NCI-H1417 (cell line): ENCODE measurements at regions not wholly inside any gene's neighbourhood (a gene's known extent, or its start where the extent isn't known, plus 50 kb on each side); places are given as distances from the start of the nearest gene placed in this dataset.

ENCODE experiments used
- DNase-seq, 3 experiments: peaks; one replicate each; lab custom pipeline; 2025; lab: John Stamatoyannopoulos, UW

GRCh38 chr19:28883241-28883693 lies 329.7 kb downstream of the UQCRFS1 start:
- DNase-seq: no peak

DNA sequence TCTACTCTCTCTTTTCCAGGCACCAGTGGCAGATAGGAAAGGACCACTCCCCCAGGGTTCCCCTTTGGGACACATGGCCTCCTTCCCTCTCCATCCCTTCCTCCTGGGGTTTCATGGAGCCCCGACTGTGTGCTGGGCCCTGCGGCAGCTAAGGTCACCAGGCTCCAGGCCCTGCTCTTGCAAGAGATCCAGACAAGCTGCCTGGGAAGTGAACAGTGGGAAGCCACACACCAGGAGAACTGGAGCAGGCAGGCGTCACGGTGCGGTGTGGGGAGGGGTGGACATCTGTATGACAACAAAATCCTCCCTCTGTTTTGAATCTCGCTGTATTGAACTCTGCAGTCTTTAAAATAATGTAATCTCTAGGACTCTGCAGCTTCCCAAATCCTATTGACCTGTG lies 330.1 kb downstream of the UQCRFS1 start:
- no peak for DNase-seq

GRCh38 chr19:28881616-28882015 lies 331.3 kb downstream of the UQCRFS1 start:
- DNase-seq: no peak

DNA sequence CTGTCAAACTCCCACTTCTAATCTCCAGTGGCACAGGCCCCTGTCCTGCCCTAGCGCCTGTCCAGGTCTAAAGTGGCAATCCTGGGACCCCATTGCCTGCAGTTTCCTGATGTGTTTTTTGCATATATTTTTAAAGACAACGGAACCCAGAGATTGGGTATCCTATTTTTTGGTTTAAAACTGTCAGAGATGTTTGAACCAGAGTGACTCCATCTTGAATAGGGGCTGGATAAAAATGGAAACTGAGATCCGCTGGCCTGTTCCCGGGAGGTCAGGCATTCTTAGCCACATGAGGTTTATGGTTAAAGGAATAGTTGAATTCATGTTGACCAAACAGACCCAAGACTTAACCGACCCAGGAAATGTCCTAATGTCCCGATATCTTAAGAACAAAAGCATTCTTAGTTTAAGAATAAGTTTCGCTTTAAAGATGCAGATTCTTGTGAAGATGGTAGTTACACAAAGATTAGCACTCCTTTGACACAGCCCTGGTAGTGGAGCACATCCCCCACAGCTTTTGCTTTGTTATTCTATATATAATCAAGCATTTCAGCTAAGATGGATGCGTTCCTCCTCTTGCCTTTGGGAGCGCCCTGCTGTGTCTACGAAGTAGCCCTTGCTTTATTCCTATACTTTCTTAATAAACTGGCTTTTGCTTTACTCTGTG lies 332.1 kb downstream of the UQCRFS1 start:
- DNase-seq: no peak

- peak; percentile 28 to 79 (median 73) for DNase-seq
Observed at GRCh38 chr19:28878862-28879566, 333.9 kb downstream of the UQCRFS1 start.

DNA sequence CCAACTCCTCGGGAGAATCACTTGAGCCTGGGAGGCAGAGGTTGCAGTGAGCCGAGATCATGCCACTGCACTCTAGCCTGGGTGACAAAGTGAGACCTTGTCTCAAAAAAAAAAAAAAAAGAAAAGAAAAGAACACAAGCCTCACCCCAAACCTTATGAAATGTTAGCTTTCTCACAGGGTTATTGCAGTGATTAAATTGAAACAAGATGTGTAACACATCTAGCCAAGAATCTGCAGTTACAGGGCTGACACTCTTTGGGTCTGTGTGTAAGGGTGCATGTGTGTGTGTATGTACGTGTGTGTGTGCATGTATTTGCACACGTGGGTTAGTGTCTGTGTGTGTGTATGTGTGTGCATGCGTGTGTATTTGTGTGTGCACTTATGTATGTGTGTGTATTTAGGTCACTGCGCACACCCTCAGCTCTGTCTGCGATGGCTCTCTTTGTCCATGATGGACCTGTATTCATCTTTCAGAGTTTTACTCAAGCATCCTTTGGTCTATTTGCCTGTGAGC lies 336.3 kb downstream of the UQCRFS1 start:
- DNase-seq: no peak

DNA sequence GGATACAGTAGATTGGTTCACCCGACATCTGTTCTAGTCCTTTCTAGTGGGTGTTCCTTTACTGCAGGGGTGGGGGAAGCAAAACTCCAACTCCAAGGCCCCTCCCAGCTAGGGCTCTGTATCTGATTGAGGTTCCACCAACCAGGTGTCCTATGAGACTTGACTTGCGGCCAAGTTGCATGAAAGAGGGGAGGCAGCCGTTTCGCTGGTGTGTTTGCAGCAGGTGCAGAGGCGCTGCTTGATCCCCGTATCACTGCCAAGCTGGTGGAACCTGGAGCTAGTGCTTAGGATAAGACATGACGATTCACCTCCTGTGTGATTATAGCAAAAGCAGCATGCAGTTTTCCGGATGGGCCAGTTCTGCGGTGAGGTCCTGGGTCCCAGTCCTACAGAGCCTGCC lies 338.2 kb downstream of the UQCRFS1 start:
- no peak for DNase-seq

GRCh38 chr19:28873301-28873700 lies 339.6 kb downstream of the UQCRFS1 start:
- DNase-seq: no peak

DNA sequence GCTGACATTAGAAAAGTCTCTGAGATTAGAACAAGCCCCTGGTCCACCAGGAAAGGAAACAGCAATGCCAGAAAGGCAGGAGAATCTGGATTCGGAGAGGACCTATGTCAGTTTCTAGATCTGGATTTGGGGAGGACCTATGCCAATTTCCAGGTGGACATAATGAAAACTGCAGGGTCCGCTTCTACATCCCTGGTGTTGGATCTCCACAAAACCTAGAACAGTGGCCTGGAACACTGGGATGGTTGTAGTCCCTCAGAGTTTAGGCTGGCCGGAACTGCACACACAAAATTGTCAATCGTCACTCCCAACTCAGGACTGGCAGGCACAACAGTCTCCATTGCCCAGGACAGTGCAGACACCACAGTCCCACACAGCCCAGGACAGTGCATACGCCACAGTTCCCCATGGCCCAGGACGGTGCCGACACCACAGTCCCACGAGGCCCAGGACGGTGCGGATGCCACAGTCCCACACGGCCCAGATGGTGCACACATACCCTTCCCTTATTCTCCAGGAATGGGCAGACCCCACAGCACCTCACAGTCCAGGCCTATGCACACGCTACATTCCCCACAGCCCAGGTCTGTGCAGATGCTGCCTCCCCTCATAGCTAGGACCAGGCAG lies 341.7 kb downstream of the UQCRFS1 start:
- no peak for DNase-seq

GRCh38 chr19:28869459-28869858 lies 343.5 kb downstream of the UQCRFS1 start:
- DNase-seq: no peak

GRCh38 chr19:28868836-28869235 lies 344.1 kb downstream of the UQCRFS1 start:
- DNase-seq: peak in 1 of 3 experiments; percentile 12

DNA sequence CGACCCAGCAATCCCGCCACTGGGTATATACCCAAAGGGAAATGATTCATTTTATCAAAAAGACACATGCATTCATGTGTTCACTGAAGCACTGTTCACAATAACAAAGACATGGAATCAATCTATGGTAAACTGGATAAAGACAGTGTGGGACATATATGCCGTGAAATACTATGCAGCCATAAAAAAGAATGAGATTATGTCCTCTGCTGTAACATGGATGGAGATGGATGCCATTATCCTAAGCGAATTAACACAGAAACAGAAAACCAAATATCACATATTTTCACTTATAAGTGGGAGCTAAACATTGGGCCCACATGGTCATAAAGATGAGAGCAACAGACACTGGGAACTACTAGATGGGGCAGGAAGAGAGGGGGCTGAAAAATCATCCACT lies 345.0 kb downstream of the UQCRFS1 start:
- DNase-seq: no peak

- DNase-seq: no peak
Observed at GRCh38 chr19:28864577-28865042, 348.3 kb downstream of the UQCRFS1 start.

DNA sequence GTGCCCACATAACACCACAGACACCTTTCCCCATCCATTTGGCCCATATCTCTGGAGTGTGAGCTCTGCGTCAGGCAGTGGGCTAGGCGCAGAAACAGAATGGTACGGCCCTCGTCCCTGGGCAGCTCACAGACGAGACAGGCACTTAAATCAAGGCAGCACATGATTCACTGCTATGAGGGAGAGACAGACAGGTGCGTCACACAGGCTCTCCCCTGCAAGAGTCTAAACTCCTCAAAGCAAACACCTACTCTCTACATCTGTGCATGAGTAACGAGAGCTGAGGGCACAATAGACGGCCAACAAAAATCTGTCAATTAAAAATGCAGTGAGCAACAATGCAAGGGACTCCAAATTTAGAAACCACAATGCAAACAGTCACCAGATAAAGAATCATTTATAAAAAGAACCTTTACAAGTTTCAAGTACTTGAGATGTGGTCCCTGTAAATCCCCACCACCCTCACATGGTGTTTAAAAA lies 348.9 kb downstream of the UQCRFS1 start:
- DNase-seq: no peak

GRCh38 chr19:28862238-28862637 lies 350.7 kb downstream of the UQCRFS1 start:
- DNase-seq: no peak

DNA sequence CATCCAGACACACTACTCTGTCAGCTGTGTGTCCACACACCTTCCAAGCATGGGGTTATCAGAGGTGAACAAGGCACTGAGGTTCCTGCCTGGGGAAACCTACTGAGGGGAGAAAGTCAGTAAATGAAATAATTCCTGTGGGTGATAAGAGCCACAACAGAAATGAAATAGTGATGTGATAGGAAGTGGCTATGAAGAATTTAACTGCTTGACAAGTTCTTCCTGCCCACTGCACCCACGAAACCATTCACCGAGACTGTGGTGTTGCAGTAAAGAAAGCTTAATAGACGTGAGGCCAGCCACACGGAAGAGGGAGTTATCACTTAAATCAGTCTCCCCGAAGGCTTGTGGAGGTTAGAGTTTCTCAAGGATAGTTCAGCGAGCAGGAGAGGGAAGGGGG lies 353.1 kb downstream of the UQCRFS1 start:
- DNase-seq: no peak

DNA sequence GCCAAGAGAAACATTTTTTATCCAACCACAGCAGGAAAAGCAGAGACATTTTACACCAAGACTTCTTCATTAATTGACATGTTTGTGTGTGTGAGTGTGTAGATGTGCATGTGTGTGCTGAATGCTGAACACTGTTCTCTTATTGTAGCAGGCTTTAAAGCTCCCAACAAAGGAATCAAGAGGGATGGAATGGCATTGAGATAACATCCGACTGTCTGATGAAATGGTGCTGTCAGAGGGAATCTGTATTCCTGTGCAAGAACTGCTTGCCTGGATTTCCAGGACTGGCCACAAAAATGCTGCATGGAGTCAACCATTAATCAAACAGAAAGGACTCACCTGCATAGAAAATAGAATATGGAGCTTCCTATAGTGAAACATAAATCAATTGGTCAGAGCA lies 354.0 kb downstream of the UQCRFS1 start:
- DNase-seq: no peak

GRCh38 chr19:28857967-28858366 lies 355.0 kb downstream of the UQCRFS1 start:
- DNase-seq: no peak

DNA sequence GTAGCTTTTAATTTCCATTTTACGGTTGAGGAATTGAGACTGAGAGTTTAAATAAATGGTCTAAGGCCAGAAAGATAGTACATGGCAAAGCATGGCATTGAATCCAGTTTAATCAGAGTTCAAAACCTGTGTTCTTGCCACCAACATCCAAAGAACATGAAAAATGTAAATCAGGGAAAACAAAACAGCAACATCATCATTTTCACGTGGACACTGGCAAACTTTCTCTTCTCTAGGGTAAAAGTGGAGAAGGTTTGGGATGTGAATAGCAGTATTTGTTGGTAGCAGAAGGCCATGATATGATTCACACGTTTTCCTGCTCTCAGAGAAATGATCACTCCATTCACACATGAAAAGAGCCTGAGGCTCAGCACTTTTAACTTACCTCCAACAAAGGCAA lies 357.7 kb downstream of the UQCRFS1 start:
- DNase-seq: no peak

GRCh38 chr19:28847468-28847867 lies 365.5 kb downstream of the UQCRFS1 start:
- DNase-seq: no peak

DNA sequence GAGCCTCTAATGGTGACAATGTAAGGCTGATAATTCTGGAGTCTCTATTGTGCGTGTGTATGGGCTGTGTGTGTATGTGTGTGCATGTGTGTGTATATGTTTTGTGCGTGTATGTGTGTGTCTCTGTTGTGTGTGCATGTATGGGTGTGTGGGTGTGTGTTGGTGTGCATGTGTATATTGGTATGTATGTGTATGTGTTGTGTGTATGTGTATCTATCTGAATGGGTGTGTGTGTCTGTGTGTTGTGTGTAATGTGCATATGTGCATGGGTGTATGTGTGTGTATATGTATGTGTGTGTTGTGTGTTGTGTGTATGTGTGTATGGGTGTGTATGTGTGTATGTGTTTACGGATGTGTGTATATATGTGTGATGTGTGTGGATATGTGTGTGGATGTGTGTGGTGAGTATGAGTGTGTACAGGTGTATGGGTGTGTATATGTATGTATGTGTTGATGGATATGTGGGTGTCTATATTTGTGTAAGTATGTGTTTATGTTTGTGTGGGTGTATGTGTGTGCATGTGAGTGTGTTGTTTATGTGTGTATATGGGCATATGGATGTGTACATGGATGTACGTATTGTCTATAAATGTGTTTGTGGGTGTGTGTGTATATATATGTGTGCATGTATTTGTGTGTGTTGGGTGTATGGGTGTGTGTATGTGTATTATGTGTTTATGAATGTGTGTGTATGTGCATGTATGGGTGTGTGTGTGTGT lies 366.7 kb downstream of the UQCRFS1 start:
- DNase-seq: no peak
